DND-41 (cell line): ENCODE measurements at regions not wholly inside any gene's neighbourhood (a gene's known extent, or its start where the extent isn't known, plus 50 kb on each side); places are given as distances from the start of the nearest gene placed in this dataset.

Experiments used
- ATAC-seq: fragments of 200-7000 bp; cut with Tn5 transposase; 3 replicates; pipeline ENCODE4 v1.9.1; 2021; ENCODE audit warnings: low read depth; ENCODE audit not compliant: insufficient read depth
- DNase-seq: peaks from one replicate; pipeline ENCODE4 v3.0.0-alpha.2; 2020
- H2AFZ ChIP-seq: 2 replicates; pipeline ENCODE4 v1.6.0; 2012; ENCODE audit warnings: low read depth, low read length
- H3K27ac ChIP-seq: 2 replicates; pipeline ENCODE4 v1.5.1; 2012; ENCODE audit warnings: low read length, inconsistent platforms
- H3K27me3 ChIP-seq: fragments of 200-600 bp; sonication (generic); 2 replicates; pipeline ENCODE4 v1.6.0; 2012; ENCODE audit warnings: low read length, mild to moderate bottlenecking, inconsistent platforms; ENCODE audit not compliant: insufficient read depth, poor library complexity
- H3K36me3 ChIP-seq: 2 replicates; pipeline ENCODE4 v1.5.1; 2012; ENCODE audit warnings: low read length, inconsistent platforms; ENCODE audit not compliant: insufficient read depth
- H3K4me1 ChIP-seq: 2 replicates; pipeline ENCODE4 v1.5.1; 2012; ENCODE audit warnings: mild to moderate bottlenecking, low read length; ENCODE audit not compliant: insufficient read depth
- H3K4me2 ChIP-seq: 2 replicates; pipeline ENCODE4 v1.6.0; 2012; ENCODE audit warnings: mild to moderate bottlenecking, moderate library complexity, low read length, inconsistent platforms; ENCODE audit not compliant: insufficient read depth
- H3K4me3 ChIP-seq, 2 experiments: fragments of 200-600 bp in 1 of 2; shearing (Covaris generic) in 1 of 2; 2 replicates each; pipeline ENCODE4 v1.5.1; 2012 to 2016; ENCODE audit warnings: inconsistent platforms in 2 of 2, low read length in 2 of 2, mild to moderate bottlenecking in 2 of 2, low read depth in 1 of 2, moderate library complexity in 1 of 2
- H3K79me2 ChIP-seq: 2 replicates; pipeline ENCODE4 v1.6.0; 2012; ENCODE audit warnings: low read length, inconsistent platforms; ENCODE audit not compliant: insufficient read depth
- H3K9ac ChIP-seq: 2 replicates; pipeline ENCODE4 v1.6.0; 2012; ENCODE audit warnings: low read depth, mild to moderate bottlenecking, inconsistent platforms, low read length, moderate library complexity
- H3K9me3 ChIP-seq: 2 replicates; pipeline ENCODE4 v1.5.1; 2012; ENCODE audit warnings: low read length, moderate library complexity, mild to moderate bottlenecking, inconsistent platforms; ENCODE audit not compliant: insufficient read depth, severe bottlenecking
- H4K20me1 ChIP-seq: 2 replicates; pipeline ENCODE4 v1.6.0; 2012; ENCODE audit warnings: low read length; ENCODE audit not compliant: insufficient read depth
- EZH2 ChIP-seq: IDR thresholded peaks from 3 replicates; pipeline ENCODE4 v1.6.1; 2012; ENCODE audit warnings: borderline replicate concordance, low read depth, mild to moderate bottlenecking, moderate library complexity, low read length, inconsistent platforms; ENCODE audit not compliant: severe bottlenecking
- TF ChIP-seq, protein P1 (sequence below): IDR thresholded peaks from 2 replicates; pipeline ENCODE4 v1.5.1; 2012; ENCODE audit warnings: borderline replicate concordance, low read length, moderate library complexity, mild to moderate bottlenecking; ENCODE audit not compliant: poor library complexity, severe bottlenecking; ENCODE audit errors: extremely low read depth

DNA sequence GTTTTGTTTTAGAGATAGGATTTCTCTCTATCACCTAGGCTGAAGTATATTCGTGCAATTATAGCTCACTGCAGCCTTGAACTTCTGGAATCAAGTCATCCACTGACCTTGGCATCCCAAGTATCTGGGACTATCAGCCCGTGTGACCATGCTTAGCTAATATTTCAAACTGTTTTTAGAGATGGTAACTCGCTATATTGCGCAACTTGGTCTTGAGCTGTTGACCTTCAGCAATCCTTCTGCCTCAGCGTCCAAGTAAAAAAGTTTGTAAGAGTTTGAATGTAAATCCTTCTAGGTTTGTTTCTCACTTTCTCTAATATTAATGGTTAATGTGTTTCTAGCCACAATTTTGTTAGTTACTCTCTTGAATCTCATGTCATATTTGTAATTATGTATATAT, 1243.5 kb upstream of the CADM2 start:
- no peaks in the 10 kb centered on the region for H3K36me3 ChIP-seq
- H3K27ac ChIP-seq: no peak overlapping the region
- ATAC-seq (no peak), DNase-seq (no peak)
- no peak overlapping the region for H3K9ac ChIP-seq
- no peak overlapping the region for H2AFZ ChIP-seq
- no peaks in the 10 kb centered on the region for H3K9me3 ChIP-seq
- H4K20me1 ChIP-seq: no peaks in the 10 kb centered on the region
- no peak overlapping the region for H3K4me2 ChIP-seq
- H3K27me3 ChIP-seq: no peaks in the 10 kb centered on the region
- TF ChIP-seq EZH2: no peak
- TF ChIP-seq, protein P1, sequence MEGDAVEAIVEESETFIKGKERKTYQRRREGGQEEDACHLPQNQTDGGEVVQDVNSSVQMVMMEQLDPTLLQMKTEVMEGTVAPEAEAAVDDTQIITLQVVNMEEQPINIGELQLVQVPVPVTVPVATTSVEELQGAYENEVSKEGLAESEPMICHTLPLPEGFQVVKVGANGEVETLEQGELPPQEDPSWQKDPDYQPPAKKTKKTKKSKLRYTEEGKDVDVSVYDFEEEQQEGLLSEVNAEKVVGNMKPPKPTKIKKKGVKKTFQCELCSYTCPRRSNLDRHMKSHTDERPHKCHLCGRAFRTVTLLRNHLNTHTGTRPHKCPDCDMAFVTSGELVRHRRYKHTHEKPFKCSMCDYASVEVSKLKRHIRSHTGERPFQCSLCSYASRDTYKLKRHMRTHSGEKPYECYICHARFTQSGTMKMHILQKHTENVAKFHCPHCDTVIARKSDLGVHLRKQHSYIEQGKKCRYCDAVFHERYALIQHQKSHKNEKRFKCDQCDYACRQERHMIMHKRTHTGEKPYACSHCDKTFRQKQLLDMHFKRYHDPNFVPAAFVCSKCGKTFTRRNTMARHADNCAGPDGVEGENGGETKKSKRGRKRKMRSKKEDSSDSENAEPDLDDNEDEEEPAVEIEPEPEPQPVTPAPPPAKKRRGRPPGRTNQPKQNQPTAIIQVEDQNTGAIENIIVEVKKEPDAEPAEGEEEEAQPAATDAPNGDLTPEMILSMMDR: no peak
- no peaks in the 10 kb centered on the region; the same call in 1 of the 2 replicates for H3K4me1 ChIP-seq
- no peak overlapping the region for H3K4me3 ChIP-seq
- H3K79me2 ChIP-seq: no peaks in the 10 kb centered on the region

DNA sequence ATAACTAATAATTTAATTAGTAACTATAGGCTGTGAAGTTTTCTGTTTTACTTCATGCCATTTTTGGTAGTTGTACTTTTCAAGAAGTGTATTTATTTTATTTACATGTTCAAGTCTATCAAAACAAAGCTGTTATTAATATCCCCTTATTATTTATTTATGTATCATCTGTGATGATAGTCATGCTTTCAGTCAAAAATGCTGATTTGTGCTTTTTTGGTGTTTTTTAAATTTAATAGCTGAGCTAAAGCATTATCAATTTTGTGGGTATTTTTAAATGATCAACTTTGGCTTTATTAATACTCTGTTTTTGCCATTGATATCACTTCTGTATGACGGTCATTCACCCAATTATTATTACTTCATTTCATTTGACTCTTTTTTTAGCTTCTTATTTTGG, 1229.2 kb upstream of the CADM2 start:
- no peak for ATAC-seq
- no peaks in the 10 kb centered on the region for H3K4me1 ChIP-seq
- no peaks in the 10 kb centered on the region for H3K27me3 ChIP-seq
- H4K20me1 ChIP-seq: no peaks in the 10 kb centered on the region
- no peaks in the 10 kb centered on the region for H3K79me2 ChIP-seq
- H2AFZ ChIP-seq: no peak overlapping the region
- no peak overlapping the region for H3K4me2 ChIP-seq
- no peak overlapping the region for H3K27ac ChIP-seq
- TF ChIP-seq EZH2: no peak
- peaks cover 4% of the 10 kb centered on the region; the same call in 1 of the 2 replicates for H3K36me3 ChIP-seq
- no peak for DNase-seq
- no peak overlapping the region for H3K4me3 ChIP-seq
- peaks cover 23% of the 10 kb centered on the region for H3K9me3 ChIP-seq
- H3K9ac ChIP-seq: no peak overlapping the region

DNA sequence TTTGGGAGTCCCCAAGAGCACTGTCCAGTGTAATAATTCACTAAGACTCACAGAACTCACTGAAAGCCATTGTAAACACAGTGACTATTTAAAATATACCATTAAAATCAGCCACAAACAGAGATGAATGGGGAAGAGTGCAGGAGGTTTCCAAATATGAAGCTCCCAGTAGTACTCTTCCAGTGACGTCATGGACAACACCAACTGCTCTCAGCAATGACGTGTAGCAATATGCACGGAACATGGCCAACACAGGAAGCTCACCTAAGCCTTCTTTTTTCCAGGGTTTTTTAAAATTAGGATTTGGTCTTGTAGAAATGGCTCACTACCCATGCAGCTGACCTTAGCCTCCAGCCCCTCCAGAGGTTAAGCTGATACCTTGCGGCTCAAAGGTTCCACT, 1224.1 kb upstream of the CADM2 start:
- Histone ChIP-seq H3K79me2 (no peaks in the 10 kb centered on the region), H3K4me1 (no peaks in the 10 kb centered on the region), H3K4me3 (no peak overlapping the region), H3K36me3 (no peaks in the 10 kb centered on the region), H3K27me3 (no peaks in the 10 kb centered on the region), H3K9me3 (no peaks in the 10 kb centered on the region), H3K4me2 (no peak overlapping the region), H4K20me1 (no peaks in the 10 kb centered on the region), H3K27ac (no peak overlapping the region), H3K9ac (no peak overlapping the region), H2AFZ (no peak overlapping the region)
- DNase-seq (no peak), ATAC-seq (no peak)
- no peak for TF ChIP-seq EZH2
- TF ChIP-seq, protein P1: no peak

DNA sequence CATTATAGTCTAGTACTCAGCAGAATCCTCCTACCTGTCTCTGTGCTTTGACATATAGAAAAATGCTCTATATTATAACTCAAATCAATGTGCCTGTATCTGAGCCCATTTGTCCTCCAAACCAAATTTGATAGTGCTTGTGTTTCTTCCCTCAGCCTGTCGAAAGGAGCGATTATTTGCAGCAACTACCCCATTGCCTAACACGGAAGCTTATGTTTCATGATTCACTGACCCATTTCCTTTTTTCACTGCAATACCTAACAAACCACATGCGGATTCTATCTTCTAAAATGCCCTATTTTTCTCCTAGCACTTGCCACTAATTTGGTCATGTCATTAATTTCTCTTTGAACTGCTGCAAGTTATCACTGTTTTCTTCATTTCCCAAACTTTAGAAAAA, 1220.6 kb upstream of the CADM2 start:
- no peaks in the 10 kb centered on the region for H3K27me3 ChIP-seq
- DNase-seq (no peak), ATAC-seq (no peak)
- no peaks in the 10 kb centered on the region for H3K4me1 ChIP-seq
- H3K27ac ChIP-seq: no peak overlapping the region
- H3K4me2 ChIP-seq: no peak overlapping the region
- no peaks in the 10 kb centered on the region for H4K20me1 ChIP-seq
- H3K9me3 ChIP-seq: no peaks in the 10 kb centered on the region
- TF ChIP-seq, protein P1: no peak
- no peak for TF ChIP-seq EZH2
- no peak overlapping the region for H3K9ac ChIP-seq
- H3K4me3 ChIP-seq: no peak overlapping the region
- no peak overlapping the region for H2AFZ ChIP-seq
- no peaks in the 10 kb centered on the region for H3K36me3 ChIP-seq
- H3K79me2 ChIP-seq: no peaks in the 10 kb centered on the region
